ENCODE measurements at regions not wholly inside any gene's neighbourhood (a gene's known extent, or its start where the extent isn't known, plus 50 kb on each side); places are given as distances from the start of the nearest gene placed in this dataset.

GRCh38 chr1:118575060-118575459, 390.0 kb upstream of the SPAG17 start:
- POLR2A ChIA-PET (ENCODE audit: unreplicated experiment), result no interaction called here
- H2BK120ac ChIP-seq (ENCODE audit: low read depth, low read length), result no peak overlapping the region

More at GRCh38 chr1:118575060-118575459, 390.0 kb upstream of the SPAG17 start:
- ATAC-seq (ENCODE audit: low read depth), result no peak
- in situ Hi-C loops (cut with MboI; ENCODE audit: low sequenced_read_pairs) (no loop called here), dilution Hi-C loops (cut with HindIII; ENCODE audit: low sequenced_read_pairs, unreplicated experiment) (no loop called here), intact Hi-C loops (cut with micrococcal nuclease) (no loop called here)
- H3K27me3 ChIP-seq (ENCODE audit: control insufficient read depth, insufficient read depth, low read length), result no peaks in the 10 kb centered on the region
- no peak overlapping the region for H2BK5ac ChIP-seq (ENCODE audit: low read depth, low read length, poor library complexity, severe bottlenecking)
- no peak overlapping the region for H2BK15ac ChIP-seq (ENCODE audit: low read depth, low read length)
- peaks cover 2% of the 10 kb centered on the region; the same call in 1 of the 2 replicates for H3K9me3 ChIP-seq (ENCODE audit: control insufficient read depth, insufficient read depth, low read length)
- no peak overlapping the region for H3K56ac ChIP-seq (ENCODE audit: extremely low read depth, insufficient read depth, low read length)
- no peaks in the 10 kb centered on the region for H3K36me3 ChIP-seq (ENCODE audit: control insufficient read depth, insufficient read depth, low read length)
- no peak overlapping the region for H3K4me2 ChIP-seq (ENCODE audit: low read depth, low read length)
- H2AK5ac ChIP-seq (ENCODE audit: low read depth, low read length), result no peak overlapping the region
- CTCF ChIA-PET, result no interaction called here
- no peak overlapping the region for H3K4me3 ChIP-seq (ENCODE audit: insufficient read depth, low read depth, low read length)
- no peak overlapping the region for H3K14ac ChIP-seq (replicated peaks; ENCODE audit: low read depth, low read length)
- H2AK9ac ChIP-seq (replicated peaks; ENCODE audit: low read depth, low read length, poor library complexity), result no peak overlapping the region
- H4K8ac ChIP-seq (ENCODE audit: low read depth in 2 of 2, low read length in 2 of 2), result no peak overlapping the region
- no CpG with 5 or more reads among the region's 2 CpGs for WGBS, 2 experiments (ENCODE audit: extremely low coverage in 2 of 2, insufficient read length in 1 of 2)
- BruUV-seq (replicated peaks), result no TSS peak
- no peaks in the 10 kb centered on the region for H3K79me1 ChIP-seq (ENCODE audit: low read depth in 1 of 2, low read length in 2 of 2)
- no peak overlapping the region for H3K27ac ChIP-seq (ENCODE audit: insufficient read depth, low read length)
- no peak overlapping the region for H2BK20ac ChIP-seq (ENCODE audit: low read depth, low read length)
- no peak overlapping the region for H3K18ac ChIP-seq (ENCODE audit: low read depth, low read length)
- no peak for DNase-seq
- no peak overlapping the region for H3K9ac ChIP-seq (ENCODE audit: low read depth, low read length)
- H4K5ac ChIP-seq (ENCODE audit: low read depth, low read length), result no peak overlapping the region
- H4K91ac ChIP-seq (ENCODE audit: insufficient read depth, low read depth, low read length), result no peak overlapping the region
- no peaks in the 10 kb centered on the region for H3K4me1 ChIP-seq (ENCODE audit: control insufficient read depth, insufficient read depth, low read length)
- TF ChIP-seq ELK1 (IDR thresholded peaks at IDR 0.05; ENCODE audit: borderline replicate concordance, low read depth, low read length) (no peak), CTCF (conservative IDR thresholded peaks at IDR 0.05; ENCODE audit: low read depth, low read length) (no peak), NFE2L2 (IDR thresholded peaks at IDR 0.05; ENCODE audit: low read depth, low read length) (no peak), POLR2A (IDR thresholded peaks at IDR 0.05; ENCODE audit: low read depth, low read length) (no peak), RFX5 (IDR thresholded peaks at IDR 0.05; ENCODE audit: low read depth, low read length) (no peak), MAFK (IDR thresholded peaks at IDR 0.05; ENCODE audit: low read depth, low read length) (no peak), RCOR1 (IDR thresholded peaks at IDR 0.05; ENCODE audit: insufficient replicate concordance, low read length) (no peak), MAZ (IDR thresholded peaks at IDR 0.05; ENCODE audit: borderline replicate concordance, low read depth, low read length) (no peak), BHLHE40 (IDR thresholded peaks at IDR 0.05; ENCODE audit: low read depth, low read length) (no peak), CHD1 (IDR thresholded peaks at IDR 0.05; ENCODE audit: low read depth, low read length) (no peak), FOS (IDR thresholded peaks at IDR 0.05; ENCODE audit: low read depth, low read length) (no peak), MXI1 (IDR thresholded peaks at IDR 0.05; ENCODE audit: borderline replicate concordance, low read depth, low read length) (no peak), USF2 (IDR thresholded peaks at IDR 0.05; ENCODE audit: low read depth, low read length) (no peak), CEBPB (IDR thresholded peaks at IDR 0.05; ENCODE audit: low read depth, low read length) (no peak), RAD21 (IDR thresholded peaks at IDR 0.05; ENCODE audit: low read length) (no peak), SMC3 (IDR thresholded peaks at IDR 0.05; ENCODE audit: low read depth, low read length) (no peak)
- no peaks in the 10 kb centered on the region for H3K9me1 ChIP-seq (ENCODE audit: insufficient read depth, low read length)
- H2AFZ ChIP-seq (replicated peaks; ENCODE audit: low read length, poor library complexity), result no peak overlapping the region
- no peak overlapping the region for H3K23ac ChIP-seq (ENCODE audit: low read depth, low read length)
- H4K20me1 ChIP-seq (ENCODE audit: insufficient read depth, low read length), result no peaks in the 10 kb centered on the region
- no peak overlapping the region for H3K4ac ChIP-seq (ENCODE audit: low read depth, low read length)
